Stimulated activated CD4-positive, alpha-beta T cell treated with anti-CD3 and anti-CD28 coated beads, Interleukin-4, amount 100 ng/mL, for 24 hours (primary cell): ENCODE measurements at regions not wholly inside any gene's neighbourhood (a gene's known extent, or its start where the extent isn't known, plus 50 kb on each side); places are given as distances from the start of the nearest gene placed in this dataset.

Experiments used
- DNase-seq: peaks from one replicate; pipeline ENCODE4 v3.0.0-alpha.2; 2020

- DNase-seq, result no peak
Measured at GRCh38 chr9:86829496-86830046, 117.7 kb downstream of the GAS1 start.

GRCh38 chr9:86828631-86829030 is 118.7 kb downstream of the GAS1 start:
- no peak for DNase-seq

- no peak for DNase-seq
Measured at GRCh38 chr9:86827893-86828292, 119.4 kb downstream of the GAS1 start.

GRCh38 chr9:86825299-86825698 is 122.0 kb downstream of the GAS1 start:
- DNase-seq, result no peak

- DNase-seq, result no peak
Measured at GRCh38 chr9:86822006-86822801, 125.1 kb downstream of the GAS1 start.

GRCh38 chr9:86821006-86821845 is 126.1 kb downstream of the GAS1 start:
- DNase-seq, result no peak

GRCh38 chr9:86819552-86819951 is 127.8 kb downstream of the GAS1 start:
- DNase-seq, result no peak

- DNase-seq, result no peak
Measured at GRCh38 chr9:86818636-86819035, 128.7 kb downstream of the GAS1 start.

- DNase-seq, result no peak
Measured at GRCh38 chr9:86816868-86817267, 130.4 kb downstream of the GAS1 start.

GRCh38 chr9:86816366-86816765 is 130.9 kb downstream of the GAS1 start:
- DNase-seq, result no peak

- DNase-seq, result no peak
Measured at GRCh38 chr9:86812616-86813015, 134.7 kb downstream of the GAS1 start.

GRCh38 chr9:86809759-86810367 is 137.4 kb downstream of the GAS1 start:
- DNase-seq, result no peak

GRCh38 chr9:86809151-86809550 is 138.2 kb downstream of the GAS1 start:
- DNase-seq, result no peak

- DNase-seq, result no peak
Measured at GRCh38 chr9:86807367-86807976, 139.8 kb downstream of the GAS1 start.

- DNase-seq, result no peak
Measured at GRCh38 chr9:86804011-86804410, 143.3 kb downstream of the GAS1 start.

GRCh38 chr9:86802900-86803673 is 144.2 kb downstream of the GAS1 start:
- no peak for DNase-seq

- DNase-seq, result no peak
Measured at GRCh38 chr9:86801246-86801645, 146.1 kb downstream of the GAS1 start.

GRCh38 chr9:86800681-86801080 is 146.6 kb downstream of the GAS1 start:
- no peak for DNase-seq

GRCh38 chr9:86798966-86799365 is 148.3 kb downstream of the GAS1 start:
- no peak for DNase-seq

- no peak for DNase-seq
Measured at GRCh38 chr9:86796666-86797065, 150.6 kb downstream of the GAS1 start.

- no peak for DNase-seq
Measured at GRCh38 chr9:86795823-86796553, 151.3 kb downstream of the GAS1 start.
